Gastrocnemius medialis (tissue), 4 donors: ENCODE measurements at regions not wholly inside any gene's neighbourhood (a gene's known extent, or its start where the extent isn't known, plus 50 kb on each side); places are given as distances from the start of the nearest gene placed in this dataset.
"Not testable (repeated sequence)": the region's sequence is repeated elsewhere in the genome, so short reads cannot be mapped to it uniquely, and the experiment has no call there.

Source experiments
- ATAC-seq, 2 donors: fragments of 150-250 bp; one replicate each; pipeline ENCODE4 v1.9.1; 2016
- DNase-seq, 2 donors: peaks; one replicate each; pipeline ENCODE4 v3.0.0-alpha.2; 2019
- H3K27ac ChIP-seq, 4 donors: fragments of 200-600 bp; sonication (generic); 1 replicate in 1 of 4; 2 replicates in 3 of 4; pipeline ENCODE4 v1.5.1; 2016 to 2018; ENCODE audit warnings: mild to moderate bottlenecking in 2 of 4, moderate library complexity in 1 of 4
- H3K27me3 ChIP-seq, 3 donors: fragments of 200-600 bp; sonication (generic) in 2 of 3; 1 replicate in 1 of 3; 2 replicates in 2 of 3; pipeline versions ENCODE4 v1.5.1 to v1.6.0; 2016 to 2019; ENCODE audit warnings: mild to moderate bottlenecking in 1 of 3, moderate library complexity in 1 of 3
- H3K36me3 ChIP-seq, 2 donors: fragments of 200-600 bp; sonication (generic) in 1 of 2; one replicate each; pipeline ENCODE4 v1.5.1; 2017 to 2018
- H3K4me1 ChIP-seq, 2 donors: fragments of 200-600 bp; sonication (generic) in 1 of 2; one replicate each; pipeline ENCODE4 v1.5.1; 2016 to 2017; ENCODE audit warnings: mild to moderate bottlenecking in 2 of 2
- H3K4me3 ChIP-seq, 4 donors: fragments of 200-600 bp; sonication (generic) in 3 of 4; 1 replicate in 1 of 4; 2 replicates in 3 of 4; pipeline ENCODE4 v1.5.1; 2016 to 2019; ENCODE audit warnings: mild to moderate bottlenecking in 2 of 4
- H3K9me3 ChIP-seq, 3 donors: fragments of 200-600 bp; sonication (generic) in 2 of 3; 1 replicate in 1 of 3; 2 replicates in 2 of 3; pipeline ENCODE4 v1.5.1; 2016 to 2019
- POLR2A ChIP-seq, 2 donors: fragments of 450-650 bp; IDR thresholded peaks; one replicate each; pipeline ENCODE4 v1.6.1; 2017; ENCODE audit warnings: antibody characterized with exemption in 2 of 2, mild to moderate bottlenecking in 2 of 2, moderate library complexity in 2 of 2
- in situ Hi-C, 4 donors: fragments of 200-750 bp; cut with MboI; loops; one replicate each; pipeline versions ENCODE4 v1.15.0 to v1.8.0; 2017; ENCODE audit warnings: low sequenced_read_pairs in 4 of 4
- intact Hi-C: fragments of 100-400 bp; cut with DNase I; formaldehyde crosslinking; loops from one replicate; pipeline ENCODE4 v1.15.1; 2023; ENCODE audit warnings: low total_unique reads
- TF ChIP-seq, protein P1 (sequence below), 5 experiments: fragments of 450-650 bp in 3 of 5; fragments of 200-600 bp in 2 of 5; sonication (generic) in 2 of 5; IDR thresholded peaks in 4 of 5; conservative IDR thresholded peaks in 1 of 5; 1 replicate in 4 of 5; 2 replicates in 1 of 5; pipeline ENCODE4 v1.5.1; 2016 to 2019; ENCODE audit warnings: antibody characterized with exemption in 5 of 5, mild to moderate bottlenecking in 3 of 5, moderate library complexity in 3 of 5

DNA sequence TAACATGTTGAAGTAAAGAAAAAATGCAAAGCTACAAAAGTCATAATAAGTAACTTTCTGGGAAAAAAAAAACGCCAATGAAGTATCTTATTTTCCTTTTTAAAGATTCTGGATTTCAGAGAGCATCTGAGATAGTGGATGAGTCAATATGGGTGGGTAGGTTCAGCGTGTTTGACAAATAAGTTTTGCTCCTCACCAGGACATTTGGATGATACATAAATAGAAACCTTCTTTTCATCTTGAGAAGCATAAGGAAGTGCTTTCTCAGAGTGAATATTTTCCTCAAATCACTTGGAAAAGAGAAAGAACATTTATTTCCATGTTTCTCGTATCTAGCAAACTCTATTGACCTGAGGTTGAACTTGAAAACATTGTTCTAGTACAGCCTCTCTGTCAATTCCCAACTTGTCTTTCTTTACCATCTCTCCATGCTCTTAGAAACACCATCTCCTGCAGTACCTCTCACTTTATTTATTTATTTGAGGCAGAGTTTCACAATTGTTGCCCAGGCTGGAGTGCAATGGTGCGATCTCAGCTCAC lies 463.2 kb downstream of the KLF5 start:
- H3K36me3 ChIP-seq = no peaks in the 10 kb centered on the region
- intact Hi-C loops (no loop called here), in situ Hi-C loops (no loop called here)
- TF ChIP-seq, protein P1, sequence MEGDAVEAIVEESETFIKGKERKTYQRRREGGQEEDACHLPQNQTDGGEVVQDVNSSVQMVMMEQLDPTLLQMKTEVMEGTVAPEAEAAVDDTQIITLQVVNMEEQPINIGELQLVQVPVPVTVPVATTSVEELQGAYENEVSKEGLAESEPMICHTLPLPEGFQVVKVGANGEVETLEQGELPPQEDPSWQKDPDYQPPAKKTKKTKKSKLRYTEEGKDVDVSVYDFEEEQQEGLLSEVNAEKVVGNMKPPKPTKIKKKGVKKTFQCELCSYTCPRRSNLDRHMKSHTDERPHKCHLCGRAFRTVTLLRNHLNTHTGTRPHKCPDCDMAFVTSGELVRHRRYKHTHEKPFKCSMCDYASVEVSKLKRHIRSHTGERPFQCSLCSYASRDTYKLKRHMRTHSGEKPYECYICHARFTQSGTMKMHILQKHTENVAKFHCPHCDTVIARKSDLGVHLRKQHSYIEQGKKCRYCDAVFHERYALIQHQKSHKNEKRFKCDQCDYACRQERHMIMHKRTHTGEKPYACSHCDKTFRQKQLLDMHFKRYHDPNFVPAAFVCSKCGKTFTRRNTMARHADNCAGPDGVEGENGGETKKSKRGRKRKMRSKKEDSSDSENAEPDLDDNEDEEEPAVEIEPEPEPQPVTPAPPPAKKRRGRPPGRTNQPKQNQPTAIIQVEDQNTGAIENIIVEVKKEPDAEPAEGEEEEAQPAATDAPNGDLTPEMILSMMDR (IDR thresholded peaks at IDR 0.05 in 4 of 5, conservative IDR thresholded peaks at IDR 0.05 in 1 of 5) = no peak
- TF ChIP-seq POLR2A (IDR thresholded peaks at IDR 0.05) = no peak
- no peaks in the 10 kb centered on the region for H3K4me1 ChIP-seq
- DNase-seq (no peak), ATAC-seq (no peak)
- no peaks in the 10 kb centered on the region for H3K9me3 ChIP-seq
- H3K4me3 ChIP-seq = no peak overlapping the region
- H3K27ac ChIP-seq = no peak overlapping the region
- H3K27me3 ChIP-seq = no peaks in the 10 kb centered on the region

DNA sequence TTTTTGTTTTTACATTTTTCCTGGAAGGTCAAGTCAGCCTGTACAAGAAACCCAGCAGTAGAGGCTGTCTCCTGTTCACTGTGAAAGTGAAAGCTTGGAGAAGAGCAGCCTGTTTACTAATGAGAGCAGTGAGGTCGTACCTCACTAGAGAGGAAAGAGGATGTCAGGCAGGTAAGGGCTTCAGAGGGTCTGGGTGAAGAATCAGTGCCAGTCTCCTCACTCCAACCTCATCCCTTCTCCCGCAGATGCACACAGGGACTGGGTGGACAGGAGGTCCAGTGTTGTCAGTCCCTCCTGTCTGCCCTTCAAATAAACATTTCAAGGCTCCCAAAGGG lies 462.5 kb downstream of the KLF5 start:
- Histone ChIP-seq H3K36me3 (no peaks in the 10 kb centered on the region), H3K9me3 (no peaks in the 10 kb centered on the region), H3K27me3 (no peaks in the 10 kb centered on the region), H3K27ac (no peak overlapping the region), H3K4me1 (no peaks in the 10 kb centered on the region), H3K4me3 (no peak overlapping the region)
- intact Hi-C loops = no loop called here
- ATAC-seq (peak in 1 of 2 donors; percentile 8), DNase-seq (no peak)
- no peak for TF ChIP-seq POLR2A (IDR thresholded peaks at IDR 0.05)
- TF ChIP-seq, protein P1 (IDR thresholded peaks at IDR 0.05 in 4 of 5, conservative IDR thresholded peaks at IDR 0.05 in 1 of 5) = no peak
- in situ Hi-C loops = no loop called here

DNA sequence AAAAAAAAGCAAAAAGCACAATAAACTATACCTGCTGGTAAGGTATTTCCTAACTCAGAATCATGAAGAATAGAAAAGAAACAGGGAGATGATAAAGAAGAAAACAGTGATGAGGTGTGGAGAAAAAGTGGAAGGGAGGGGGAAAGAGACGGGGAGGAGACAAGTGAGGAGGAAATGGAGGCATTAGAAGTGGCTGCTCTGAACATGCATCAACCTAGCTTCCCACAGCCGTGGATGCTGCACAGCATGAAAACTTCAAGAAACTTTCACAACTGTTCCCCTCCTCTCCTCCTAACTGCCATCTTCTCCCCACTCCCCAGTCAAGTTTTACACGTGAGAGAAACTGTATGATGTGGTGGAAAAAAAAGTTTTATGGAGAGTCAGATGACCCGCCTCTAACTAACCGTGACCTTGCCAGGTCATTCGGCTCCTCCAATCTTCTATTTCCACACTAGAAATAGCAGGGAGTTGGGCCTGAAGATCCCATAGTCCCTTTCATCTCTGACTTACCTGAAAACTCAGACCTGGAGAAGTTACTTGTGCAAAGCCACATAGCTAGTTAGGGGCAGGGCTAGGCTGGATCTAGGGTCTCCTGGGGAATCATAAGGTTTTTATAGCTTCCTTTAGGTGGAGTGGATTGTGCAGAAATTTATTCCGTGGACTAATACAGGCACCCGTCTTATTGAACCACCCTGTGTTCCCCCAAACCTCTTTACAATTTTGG lies 461.9 kb downstream of the KLF5 start:
- DNase-seq (no peak), ATAC-seq (no peak)
- Histone ChIP-seq H3K4me1 (no peaks in the 10 kb centered on the region), H3K27ac (no peak overlapping the region), H3K4me3 (no peak overlapping the region), H3K36me3 (no peaks in the 10 kb centered on the region), H3K27me3 (no peaks in the 10 kb centered on the region), H3K9me3 (no peaks in the 10 kb centered on the region)
- TF ChIP-seq POLR2A (IDR thresholded peaks at IDR 0.05) = no peak
- TF ChIP-seq, protein P1 (IDR thresholded peaks at IDR 0.05 in 4 of 5, conservative IDR thresholded peaks at IDR 0.05 in 1 of 5) = no peak
- in situ Hi-C loops = no loop called here
- intact Hi-C loops = no loop called here

DNA sequence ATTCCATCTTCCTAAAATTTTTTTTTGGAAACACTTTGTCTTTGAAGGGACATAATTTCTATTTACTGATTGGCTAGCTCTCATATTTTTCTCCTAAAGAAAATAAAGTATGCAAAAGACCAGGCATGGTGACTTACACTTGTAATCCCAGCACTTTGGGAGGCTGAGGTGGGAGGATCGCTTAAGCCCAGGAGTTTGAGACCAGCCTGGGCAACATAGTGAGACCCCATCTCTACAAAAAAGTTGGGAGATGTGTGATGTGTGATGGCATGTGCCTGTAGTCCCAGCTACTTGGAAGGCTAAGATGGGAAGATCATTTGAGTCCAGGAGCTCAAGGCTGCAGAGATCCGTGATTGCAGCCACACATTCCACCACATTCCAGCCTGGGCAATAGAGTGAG lies 461.3 kb downstream of the KLF5 start:
- H3K4me1 ChIP-seq, H3K27me3 ChIP-seq, intact Hi-C loops, DNase-seq, H3K4me3 ChIP-seq, H3K36me3 ChIP-seq, H3K27ac ChIP-seq, H3K9me3 ChIP-seq, in situ Hi-C loops, ATAC-seq: not testable (repeated sequence)

DNA sequence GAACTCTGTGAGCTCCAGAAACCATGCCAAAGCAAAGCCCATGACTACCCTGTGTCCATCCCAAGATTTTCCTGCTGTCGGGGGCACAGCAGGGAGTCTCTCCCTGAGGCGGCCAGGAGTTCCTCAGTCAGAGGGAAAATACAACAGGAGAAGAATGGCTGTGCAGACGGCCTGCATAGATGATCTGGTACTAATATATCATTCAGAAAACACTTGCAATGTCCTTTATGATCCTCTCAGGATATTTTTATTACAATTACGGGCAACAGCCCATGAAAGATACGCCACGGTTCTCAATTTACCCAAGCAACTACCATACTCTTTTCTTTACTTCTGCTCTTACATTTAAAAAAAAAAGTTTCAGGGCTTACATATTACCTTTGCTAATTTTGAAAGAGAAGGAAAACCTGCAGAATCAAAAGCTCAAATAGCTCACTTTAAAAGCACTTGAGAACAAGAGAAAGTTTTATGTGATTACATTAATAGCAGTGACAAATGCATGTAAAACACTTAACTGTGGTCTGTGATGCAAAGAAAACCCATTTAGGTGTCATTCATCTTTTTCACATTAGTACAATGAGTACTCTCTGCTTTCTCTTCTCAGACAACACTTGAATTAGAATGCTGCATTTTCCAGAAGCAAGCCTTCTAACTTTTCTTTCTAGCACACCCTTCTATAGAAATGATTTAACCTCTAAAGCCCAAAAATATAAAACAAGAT lies 460.8 kb downstream of the KLF5 start:
- intact Hi-C loops (no loop called here), in situ Hi-C loops (no loop called here)
- Histone ChIP-seq H3K27me3 (no peaks in the 10 kb centered on the region), H3K4me1 (no peaks in the 10 kb centered on the region), H3K27ac (no peak overlapping the region), H3K36me3 (no peaks in the 10 kb centered on the region), H3K9me3 (no peaks in the 10 kb centered on the region), H3K4me3 (no peak overlapping the region)
- no peak for DNase-seq
- no peak for ATAC-seq
- TF ChIP-seq POLR2A (IDR thresholded peaks at IDR 0.05) = no peak
- TF ChIP-seq, protein P1 (IDR thresholded peaks at IDR 0.05 in 4 of 5, conservative IDR thresholded peaks at IDR 0.05 in 1 of 5) = no peak
